ENCODE measurements at regions not wholly inside any gene's neighbourhood (a gene's known extent, or its start where the extent isn't known, plus 50 kb on each side); places are given as distances from the start of the nearest gene placed in this dataset.

GRCh38 chr1:221169447-221169889 is 290.2 kb downstream of the HLX start:
- no peaks in the 10 kb centered on the region for H3K9me3 ChIP-seq
- DNase-seq = no peak
- H3K36me3 ChIP-seq = no peaks in the 10 kb centered on the region
- TF ChIP-seq CTCF (IDR thresholded peaks at IDR 0.05) = no peak
- intact Hi-C loops (cut with DNase I; ENCODE audit: low total_unique reads) = no loop called here
- peaks cover 0 to 10% (median 2%) of the 10 kb centered on the region in 4 donors for H3K4me1 ChIP-seq
- H3K27ac ChIP-seq = no peak overlapping the region
- no peaks in the 10 kb centered on the region for H3K27me3 ChIP-seq
- H3K4me3 ChIP-seq = no peak overlapping the region

- no peaks in the 10 kb centered on the region for H3K27me3 ChIP-seq
- no peak for DNase-seq
- intact Hi-C loops (cut with DNase I; ENCODE audit: low total_unique reads) = no loop called here
- peaks cover 0 to 10% (median 2%) of the 10 kb centered on the region in 4 donors for H3K4me1 ChIP-seq
- no peaks in the 10 kb centered on the region for H3K9me3 ChIP-seq
- no peaks in the 10 kb centered on the region for H3K36me3 ChIP-seq
- H3K4me3 ChIP-seq = no peak overlapping the region
- no peak overlapping the region for H3K27ac ChIP-seq
- no peak for TF ChIP-seq CTCF (IDR thresholded peaks at IDR 0.05)
Observed at GRCh38 chr1:221170171-221170570, 290.9 kb downstream of the HLX start.

- Histone ChIP-seq H3K9me3 (no peaks in the 10 kb centered on the region), H3K27ac (no peak overlapping the region), H3K4me1 (no peaks in the 10 kb centered on the region), H3K27me3 (no peaks in the 10 kb centered on the region), H3K4me3 (no peak overlapping the region), H3K36me3 (no peaks in the 10 kb centered on the region)
- DNase-seq = no peak
- intact Hi-C loops (cut with DNase I; ENCODE audit: low total_unique reads) = no loop called here
- TF ChIP-seq CTCF (IDR thresholded peaks at IDR 0.05) = no peak
Observed at GRCh38 chr1:221171768-221172167, 292.5 kb downstream of the HLX start.

- Histone ChIP-seq H3K4me3 (no peak overlapping the region), H3K4me1 (no peaks in the 10 kb centered on the region), H3K27ac (no peak overlapping the region), H3K36me3 (no peaks in the 10 kb centered on the region), H3K9me3 (no peaks in the 10 kb centered on the region), H3K27me3 (no peaks in the 10 kb centered on the region)
- no peak for DNase-seq
- intact Hi-C loops (cut with DNase I; ENCODE audit: low total_unique reads) = no loop called here
- no peak for TF ChIP-seq CTCF (IDR thresholded peaks at IDR 0.05)
Observed at GRCh38 chr1:221172841-221173240, 293.6 kb downstream of the HLX start.

- Histone ChIP-seq H3K4me1 (no peaks in the 10 kb centered on the region), H3K36me3 (no peaks in the 10 kb centered on the region), H3K27me3 (no peaks in the 10 kb centered on the region), H3K27ac (no peak overlapping the region), H3K9me3 (no peaks in the 10 kb centered on the region), H3K4me3 (no peak overlapping the region)
- peak; percentile 49 to 68 for DNase-seq
- peak; percentile 30 to 39 for TF ChIP-seq CTCF (IDR thresholded peaks at IDR 0.05)
- intact Hi-C loops (cut with DNase I; ENCODE audit: low total_unique reads) = no loop called here
Observed at GRCh38 chr1:221174330-221174993, 295.2 kb downstream of the HLX start.

- H3K27me3 ChIP-seq = no peaks in the 10 kb centered on the region
- H3K9me3 ChIP-seq = no peaks in the 10 kb centered on the region
- intact Hi-C loops (cut with DNase I; ENCODE audit: low total_unique reads) = no loop called here
- TF ChIP-seq CTCF (IDR thresholded peaks at IDR 0.05) = no peak
- H3K4me1 ChIP-seq = no peaks in the 10 kb centered on the region
- no peak overlapping the region for H3K27ac ChIP-seq
- H3K4me3 ChIP-seq = no peak overlapping the region
- DNase-seq = no peak
- no peaks in the 10 kb centered on the region for H3K36me3 ChIP-seq
Observed at GRCh38 chr1:221175249-221175648, 296.0 kb downstream of the HLX start.
